ENCODE measurements at regions not wholly inside any gene's neighbourhood (a gene's known extent, or its start where the extent isn't known, plus 50 kb on each side); places are given as distances from the start of the nearest gene placed in this dataset.

- Histone ChIP-seq H3K9me1 (ENCODE audit: control insufficient read depth, extremely low read depth, insufficient read depth, low read length) (no peaks in the 10 kb centered on the region), H3K36me3 (ENCODE audit: control insufficient read depth in 2 of 2, extremely low read depth in 1 of 2, insufficient read depth in 2 of 2, low read length in 2 of 2) (no peaks in the 10 kb centered on the region), H3K27ac (ENCODE audit: control insufficient read depth, insufficient read depth, low read length) (no peak overlapping the region), H3K9me3 (ENCODE audit: control insufficient read depth, low read depth, low read length) (peaks cover 2% of the 10 kb centered on the region), H4K20me1 (ENCODE audit: control insufficient read depth, extremely low read depth, insufficient read depth, low read length) (no peaks in the 10 kb centered on the region), H3K4me1 (ENCODE audit: control insufficient read depth, extremely low read depth, insufficient read depth, low read length) (no peaks in the 10 kb centered on the region), H3K4me2 (ENCODE audit: control insufficient read depth, extremely low read depth, insufficient read depth, low read depth, low read length) (no peak overlapping the region), H2AFZ (ENCODE audit: control insufficient read depth, low read length) (no peak overlapping the region), H3K27me3 (ENCODE audit: control insufficient read depth, extremely low read depth, insufficient read depth, low read length) (no peaks in the 10 kb centered on the region), H3K9ac (ENCODE audit: control insufficient read depth, extremely low read depth, insufficient read depth, low read length) (no peak overlapping the region), H3K79me2 (ENCODE audit: control insufficient read depth, insufficient read depth, low read length) (no peaks in the 10 kb centered on the region), H3K4me3 (ENCODE audit: control insufficient read depth in 2 of 3, extremely low read depth in 1 of 3, insufficient read depth in 2 of 3, low read depth in 1 of 3, low read length in 3 of 3) (no peak overlapping the region)
- dilution Hi-C loops (cut with MboI; ENCODE audit: extremely low pct_ligation_motif_present, low sequenced_read_pairs): no loop called here
- no peak for TF ChIP-seq EZH2 (IDR thresholded peaks at IDR 0.05; ENCODE audit: low read length)
- TF ChIP-seq CTCF (optimal IDR thresholded peaks at IDR 0.05 in 1 of 3, IDR thresholded peaks at IDR 0.05 in 1 of 3, conservative IDR thresholded peaks at IDR 0.05 in 1 of 3; ENCODE audit: extremely low read depth in 1 of 3, insufficient read depth in 2 of 3, low read length in 3 of 3): no peak
- no peak for DNase-seq (ENCODE audit: low read depth, low spot score)
- no peak for FAIRE-seq
Observed at GRCh38 chr19:29384656-29385055, 141.1 kb upstream of the VSTM2B start.

GRCh38 chr19:29385191-29385795 lies 140.5 kb upstream of the VSTM2B start:
- no peak for FAIRE-seq
- dilution Hi-C loops (cut with MboI; ENCODE audit: extremely low pct_ligation_motif_present, low sequenced_read_pairs): no loop called here
- Histone ChIP-seq H3K9ac (ENCODE audit: control insufficient read depth, extremely low read depth, insufficient read depth, low read length) (no peak overlapping the region), H3K79me2 (ENCODE audit: control insufficient read depth, insufficient read depth, low read length) (no peaks in the 10 kb centered on the region), H3K4me2 (ENCODE audit: control insufficient read depth, extremely low read depth, insufficient read depth, low read depth, low read length) (no peak overlapping the region), H2AFZ (ENCODE audit: control insufficient read depth, low read length) (no peak overlapping the region), H3K36me3 (ENCODE audit: control insufficient read depth in 2 of 2, extremely low read depth in 1 of 2, insufficient read depth in 2 of 2, low read length in 2 of 2) (no peaks in the 10 kb centered on the region), H4K20me1 (ENCODE audit: control insufficient read depth, extremely low read depth, insufficient read depth, low read length) (no peaks in the 10 kb centered on the region), H3K9me1 (ENCODE audit: control insufficient read depth, extremely low read depth, insufficient read depth, low read length) (no peaks in the 10 kb centered on the region), H3K27me3 (ENCODE audit: control insufficient read depth, extremely low read depth, insufficient read depth, low read length) (no peaks in the 10 kb centered on the region), H3K4me1 (ENCODE audit: control insufficient read depth, extremely low read depth, insufficient read depth, low read length) (no peaks in the 10 kb centered on the region), H3K4me3 (ENCODE audit: control insufficient read depth in 2 of 3, extremely low read depth in 1 of 3, insufficient read depth in 2 of 3, low read depth in 1 of 3, low read length in 3 of 3) (no peak overlapping the region), H3K9me3 (ENCODE audit: control insufficient read depth, low read depth, low read length) (peaks cover 2% of the 10 kb centered on the region), H3K27ac (ENCODE audit: control insufficient read depth, insufficient read depth, low read length) (no peak overlapping the region)
- no peak for TF ChIP-seq CTCF (optimal IDR thresholded peaks at IDR 0.05 in 1 of 3, IDR thresholded peaks at IDR 0.05 in 1 of 3, conservative IDR thresholded peaks at IDR 0.05 in 1 of 3; ENCODE audit: extremely low read depth in 1 of 3, insufficient read depth in 2 of 3, low read length in 3 of 3)
- TF ChIP-seq EZH2 (IDR thresholded peaks at IDR 0.05; ENCODE audit: low read length): no peak
- no peak for DNase-seq (ENCODE audit: low read depth, low spot score)

Data from keratinocyte (primary cell).